ENCODE measurements at regions not wholly inside any gene's neighbourhood (a gene's known extent, or its start where the extent isn't known, plus 50 kb on each side); places are given as distances from the start of the nearest gene placed in this dataset.

GRCh38 chr6:144695858-144696533 is 410.9 kb downstream of the UTRN start:
- no peak for DNase-seq

DNA sequence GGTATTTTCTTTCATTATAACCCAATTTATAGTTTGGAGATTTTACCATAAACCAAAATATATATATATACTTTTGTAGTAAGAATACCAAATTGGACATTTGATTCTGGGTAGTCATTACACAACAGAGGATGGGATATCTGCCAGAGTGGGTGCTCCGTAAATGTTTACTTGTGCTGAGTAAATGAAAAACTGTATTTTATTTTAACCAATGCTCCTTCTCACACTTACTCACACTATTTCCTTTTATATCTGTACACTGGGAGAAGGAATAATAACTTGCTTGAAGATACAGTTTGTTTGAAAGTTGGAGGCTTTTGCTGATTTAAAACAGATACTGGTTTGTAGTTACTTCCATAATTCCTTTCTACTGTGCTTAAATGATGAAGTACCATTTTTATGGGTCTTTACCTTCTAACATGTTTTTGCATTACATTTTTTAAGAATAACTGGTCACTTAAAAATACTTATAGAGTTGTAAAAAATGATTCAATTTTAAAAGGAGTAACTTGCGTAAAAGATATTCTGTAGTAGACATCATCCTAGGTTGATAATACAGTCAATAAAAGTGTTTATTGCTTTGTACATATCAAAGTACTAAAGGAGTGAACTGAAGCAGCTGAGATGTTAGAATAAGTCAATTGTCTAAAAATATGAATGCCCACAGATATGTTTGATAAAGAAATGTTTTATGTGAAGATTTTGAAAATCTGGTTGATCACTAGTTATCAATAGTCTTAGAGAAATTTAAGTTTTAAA is 411.7 kb downstream of the UTRN start:
- DNase-seq = no peak

DNA sequence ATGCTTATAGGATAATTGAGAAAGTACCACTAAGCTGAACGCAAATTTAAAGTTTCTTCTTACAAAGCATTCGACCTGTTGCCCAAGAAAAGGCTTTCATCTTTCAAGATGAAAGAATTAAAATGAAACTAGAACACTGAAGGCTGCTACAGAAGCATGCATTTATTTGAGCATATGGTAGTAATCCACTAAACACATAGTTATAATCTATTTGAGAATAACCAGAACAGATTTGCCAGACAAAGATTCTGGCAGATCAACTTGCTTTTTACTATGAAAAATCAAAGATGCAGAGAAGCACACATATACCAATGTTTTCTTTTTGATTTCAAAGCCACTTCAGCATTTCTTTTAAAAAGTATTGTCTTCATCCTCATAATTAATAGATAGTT is 412.2 kb downstream of the UTRN start:
- DNase-seq = no peak

- DNase-seq = no peak
Measured at GRCh38 chr6:144697801-144698200, 412.7 kb downstream of the UTRN start.

- DNase-seq = no peak
Measured at GRCh38 chr6:144702781-144703180, 417.6 kb downstream of the UTRN start.

GRCh38 chr6:144710207-144710606 is 425.1 kb downstream of the UTRN start:
- no peak for DNase-seq

GRCh38 chr6:144711661-144712060 is 426.5 kb downstream of the UTRN start:
- no peak for DNase-seq

GRCh38 chr6:144712541-144712940 is 427.4 kb downstream of the UTRN start:
- DNase-seq = no peak

GRCh38 chr6:144714021-144714712 is 429.0 kb downstream of the UTRN start:
- no peak for DNase-seq

DNA sequence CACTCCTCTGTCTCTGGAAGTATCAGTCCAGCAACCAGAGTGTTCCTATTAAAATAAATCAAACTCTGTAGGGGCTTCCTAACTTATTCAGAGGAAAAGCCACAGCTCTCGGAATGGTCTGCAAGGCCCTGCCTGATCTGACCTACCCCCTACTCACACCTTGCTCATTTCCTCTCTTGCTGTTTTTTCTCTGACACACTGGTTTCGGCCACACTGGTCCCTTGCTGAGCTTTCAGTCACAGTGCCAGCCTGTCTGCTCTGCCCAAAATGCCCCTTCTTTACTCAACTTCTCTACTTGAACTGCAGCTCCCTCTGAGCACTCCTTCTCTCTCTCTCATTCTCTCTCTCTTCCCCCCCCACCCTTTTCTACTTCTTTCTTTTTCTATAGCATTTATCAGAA is 430.2 kb downstream of the UTRN start:
- no peak for DNase-seq

DNA sequence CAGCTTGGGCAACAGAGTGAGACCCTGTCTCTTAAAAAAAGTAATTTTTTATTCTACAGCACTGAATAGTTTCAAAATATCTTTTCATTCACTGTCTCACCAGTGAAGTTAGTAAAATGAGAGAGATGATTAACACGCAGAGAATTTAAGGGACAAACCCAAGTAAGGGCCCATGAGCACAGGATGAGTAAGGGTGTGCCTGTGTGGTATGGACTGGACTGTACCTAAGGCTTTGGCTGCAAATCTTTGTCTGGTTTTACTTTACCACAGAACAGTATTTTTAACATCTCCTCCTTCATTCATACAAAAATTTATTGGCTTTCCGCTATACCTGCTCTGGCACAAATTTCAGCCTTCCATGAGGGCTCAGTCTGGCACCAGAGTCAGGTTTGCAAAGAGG is 433.3 kb downstream of the UTRN start:
- DNase-seq = no peak

DNA sequence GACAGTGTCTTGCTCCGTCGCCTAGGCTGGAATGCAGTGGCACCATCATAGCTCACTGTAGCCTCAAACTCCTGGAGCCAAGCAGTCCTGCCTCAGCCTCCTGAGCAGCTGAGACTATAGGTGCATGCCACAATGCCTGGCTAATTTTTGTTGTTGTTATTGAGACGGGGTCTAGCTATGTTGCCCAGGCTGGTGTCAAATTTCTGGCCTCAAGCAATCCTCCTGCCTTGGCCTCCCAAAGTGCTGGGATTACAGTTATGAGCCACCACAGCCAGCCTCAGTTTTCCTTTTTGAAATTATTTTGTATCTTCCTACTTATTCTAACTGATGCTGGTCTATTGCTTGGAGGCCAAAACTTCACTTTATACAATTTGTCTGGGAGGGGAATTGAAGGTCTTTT is 436.1 kb downstream of the UTRN start:
- DNase-seq = no peak

- DNase-seq = no peak
Measured at GRCh38 chr6:144722154-144722737, 437.1 kb downstream of the UTRN start.

DNA sequence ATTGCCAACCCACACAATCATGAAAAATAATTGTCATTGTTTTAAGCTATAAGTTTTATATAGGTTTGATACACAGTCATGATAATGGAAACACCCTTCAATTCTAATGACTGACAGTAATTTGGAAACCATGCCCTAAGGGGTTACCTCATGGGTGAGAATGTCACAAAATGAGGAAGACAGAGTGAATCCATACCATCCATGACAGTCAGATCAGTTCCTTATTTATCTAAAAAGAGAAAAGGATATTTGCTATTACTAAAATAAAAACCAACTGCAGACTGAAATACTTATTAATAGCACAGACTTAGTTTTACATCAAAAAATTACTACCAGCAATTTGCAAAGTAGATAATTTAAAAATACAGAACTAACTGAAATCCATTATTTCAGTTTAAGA is 437.8 kb downstream of the UTRN start:
- DNase-seq = no peak

DNA sequence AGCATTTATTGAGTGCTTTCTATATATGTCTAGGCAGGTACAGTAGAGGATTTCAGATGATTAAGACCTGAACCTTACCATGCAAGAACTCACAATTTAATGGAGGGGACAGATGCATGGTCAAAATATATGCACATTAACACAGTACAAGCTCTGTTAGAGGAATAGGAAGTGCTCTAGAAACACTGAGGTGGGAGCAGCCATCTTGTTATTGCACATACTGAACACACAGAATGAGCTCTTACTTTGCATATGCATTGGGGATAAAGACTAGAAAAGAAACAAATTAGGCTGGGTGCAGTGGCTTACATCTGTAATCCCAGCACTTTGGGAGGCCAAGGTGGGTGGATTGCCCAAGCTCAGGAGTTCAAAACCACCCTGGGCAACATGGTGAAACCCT is 438.3 kb downstream of the UTRN start:
- no peak for DNase-seq

DNA sequence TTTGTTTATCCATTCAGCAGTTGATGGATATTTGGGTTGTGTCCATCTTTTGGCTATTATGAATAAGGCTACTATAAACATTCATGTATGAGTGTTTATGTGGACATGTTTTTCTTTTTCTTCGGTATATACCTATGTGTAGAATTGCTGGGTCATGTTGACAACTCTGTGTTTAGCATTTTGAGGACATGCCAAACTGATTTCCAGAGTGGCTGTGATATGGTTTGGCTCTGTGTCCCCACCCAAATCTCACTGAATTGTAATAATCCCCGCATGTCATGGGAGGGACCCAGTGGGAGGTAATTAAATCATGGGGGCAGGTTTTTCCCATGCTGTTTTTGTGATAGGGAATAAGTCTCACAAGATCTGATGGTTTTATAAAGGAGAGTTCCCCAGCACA is 439.7 kb downstream of the UTRN start:
- no peak for DNase-seq

GRCh38 chr6:144725736-144726522 is 440.8 kb downstream of the UTRN start:
- DNase-seq = no peak

GRCh38 chr6:144728804-144729203 is 443.7 kb downstream of the UTRN start:
- no peak for DNase-seq

DNA sequence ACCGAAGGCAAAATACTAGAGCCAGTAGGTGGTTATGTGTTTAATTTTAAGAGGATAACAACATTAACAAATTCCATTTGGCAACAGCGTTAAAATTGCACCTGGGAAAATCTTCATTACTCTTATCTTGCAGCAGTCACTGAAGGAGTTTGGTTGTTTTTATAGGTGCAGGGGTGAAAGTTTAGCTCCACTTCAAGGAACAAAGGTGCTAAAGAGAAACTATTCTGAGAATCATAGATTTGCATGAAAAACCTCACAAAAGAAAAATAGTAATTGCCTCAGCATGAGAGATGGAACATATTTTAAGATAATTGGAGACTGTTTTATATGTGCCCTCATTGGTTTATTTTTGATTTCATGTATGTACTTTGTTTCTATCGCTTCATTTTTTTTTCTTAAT is 444.4 kb downstream of the UTRN start:
- DNase-seq = no peak

DNA sequence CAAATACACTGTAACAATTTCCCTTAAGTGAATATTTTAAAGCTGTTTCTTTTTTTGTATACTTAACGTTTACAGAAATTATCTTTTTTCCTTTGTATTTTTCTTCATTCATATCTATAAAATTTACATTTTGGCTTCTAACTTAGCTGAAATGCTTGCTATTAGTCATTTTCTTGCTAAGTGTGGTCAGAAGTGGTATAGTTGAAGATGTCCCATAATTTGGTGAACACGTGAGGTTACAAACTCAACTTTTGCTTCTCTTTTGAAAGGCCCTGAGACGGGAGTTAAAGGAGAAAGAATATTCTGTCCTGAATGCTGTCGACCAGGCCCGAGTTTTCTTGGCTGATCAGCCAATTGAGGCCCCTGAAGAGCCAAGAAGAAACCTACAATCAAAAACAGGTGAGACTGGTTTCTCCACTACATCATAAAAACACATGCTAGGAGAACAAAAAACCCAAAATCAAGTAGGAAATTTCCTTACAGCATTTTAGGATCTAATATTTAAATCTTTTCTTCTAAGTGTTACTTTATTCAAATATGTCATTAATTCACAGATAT is 445.0 kb downstream of the UTRN start:
- DNase-seq = no peak

GRCh38 chr6:144731229-144731628 is 446.1 kb downstream of the UTRN start:
- DNase-seq = no peak

DNA sequence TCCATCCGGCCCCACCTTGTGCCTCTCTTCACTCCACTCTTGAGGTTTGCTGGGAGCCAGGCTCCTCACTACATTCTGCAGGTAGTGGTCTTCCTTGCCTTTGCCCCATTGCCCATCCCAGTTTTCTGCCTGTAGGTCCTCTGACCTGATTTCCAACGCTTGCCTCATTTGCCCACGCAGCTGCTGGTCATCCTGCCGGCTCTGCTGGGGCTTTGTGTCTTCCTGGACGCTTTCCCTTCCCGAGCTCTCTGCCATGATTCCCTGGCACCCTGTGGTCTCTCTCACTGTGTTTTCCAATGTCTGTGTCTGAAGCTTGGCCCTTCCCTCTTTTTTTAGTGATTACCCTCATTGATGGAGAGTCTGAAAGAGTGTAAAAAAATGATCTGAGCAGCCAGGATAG is 451.6 kb downstream of the UTRN start:
- no peak for DNase-seq

- DNase-seq = no peak
Measured at GRCh38 chr6:144737998-144738397, 452.9 kb downstream of the UTRN start.

Measured in CD4-positive, alpha-beta T cell treated with Interleukin-1 beta for 1 hour (primary cell).